ENCODE measurements at regions not wholly inside any gene's neighbourhood (a gene's known extent, or its start where the extent isn't known, plus 50 kb on each side); places are given as distances from the start of the nearest gene placed in this dataset.

- TF ChIP-seq YY1 (IDR thresholded peaks at IDR 0.05; ENCODE audit: insufficient read depth, insufficient read length) (no peak), SUZ12 (IDR thresholded peaks at IDR 0.05; ENCODE audit: extremely low read depth, insufficient read depth, insufficient read length) (no peak)
Observed at GRCh38 chr7:85521108-85521694, 334.3 kb upstream of the SEMA3D start.
